Gastrocnemius medialis (tissue), 4 donors: ENCODE measurements at regions not wholly inside any gene's neighbourhood (a gene's known extent, or its start where the extent isn't known, plus 50 kb on each side); places are given as distances from the start of the nearest gene placed in this dataset.
A peak's percentile ranks its signal among the peaks of the same experiment; 100 is the strongest.
"Not testable (repeated sequence)": the region's sequence is repeated elsewhere in the genome, so short reads cannot be mapped to it uniquely, and the experiment has no call there.

Source experiments
- ATAC-seq, 2 donors: fragments of 150-250 bp; one replicate each; pipeline ENCODE4 v1.9.1; 2016
- DNase-seq, 2 donors: peaks; one replicate each; pipeline ENCODE4 v3.0.0-alpha.2; 2019
- H3K27ac ChIP-seq, 4 donors: fragments of 200-600 bp; sonication (generic); 1 replicate in 1 of 4; 2 replicates in 3 of 4; pipeline ENCODE4 v1.5.1; 2016 to 2018; ENCODE audit warnings: mild to moderate bottlenecking in 2 of 4, moderate library complexity in 1 of 4
- H3K27me3 ChIP-seq, 3 donors: fragments of 200-600 bp; sonication (generic) in 2 of 3; 1 replicate in 1 of 3; 2 replicates in 2 of 3; pipeline versions ENCODE4 v1.5.1 to v1.6.0; 2016 to 2019; ENCODE audit warnings: mild to moderate bottlenecking in 1 of 3, moderate library complexity in 1 of 3
- H3K36me3 ChIP-seq, 2 donors: fragments of 200-600 bp; sonication (generic) in 1 of 2; one replicate each; pipeline ENCODE4 v1.5.1; 2017 to 2018
- H3K4me1 ChIP-seq, 2 donors: fragments of 200-600 bp; sonication (generic) in 1 of 2; one replicate each; pipeline ENCODE4 v1.5.1; 2016 to 2017; ENCODE audit warnings: mild to moderate bottlenecking in 2 of 2
- H3K4me3 ChIP-seq, 4 donors: fragments of 200-600 bp; sonication (generic) in 3 of 4; 1 replicate in 1 of 4; 2 replicates in 3 of 4; pipeline ENCODE4 v1.5.1; 2016 to 2019; ENCODE audit warnings: mild to moderate bottlenecking in 2 of 4
- H3K9me3 ChIP-seq, 3 donors: fragments of 200-600 bp; sonication (generic) in 2 of 3; 1 replicate in 1 of 3; 2 replicates in 2 of 3; pipeline ENCODE4 v1.5.1; 2016 to 2019
- CTCF ChIP-seq, 5 experiments: fragments of 450-650 bp in 3 of 5; fragments of 200-600 bp in 2 of 5; sonication (generic) in 2 of 5; IDR thresholded peaks in 4 of 5; conservative IDR thresholded peaks in 1 of 5; 1 replicate in 4 of 5; 2 replicates in 1 of 5; pipeline ENCODE4 v1.5.1; 2016 to 2019; ENCODE audit warnings: antibody characterized with exemption in 5 of 5, mild to moderate bottlenecking in 3 of 5, moderate library complexity in 3 of 5
- POLR2A ChIP-seq, 2 donors: fragments of 450-650 bp; IDR thresholded peaks; one replicate each; pipeline ENCODE4 v1.6.1; 2017; ENCODE audit warnings: antibody characterized with exemption in 2 of 2, mild to moderate bottlenecking in 2 of 2, moderate library complexity in 2 of 2
- in situ Hi-C, 4 donors: fragments of 200-750 bp; cut with MboI; loops; one replicate each; pipeline versions ENCODE4 v1.15.0 to v1.8.0; 2017; ENCODE audit warnings: low sequenced_read_pairs in 4 of 4
- intact Hi-C: fragments of 100-400 bp; cut with DNase I; formaldehyde crosslinking; loops from one replicate; pipeline ENCODE4 v1.15.1; 2023; ENCODE audit warnings: low total_unique reads

- Histone ChIP-seq H3K36me3 (no peaks in the 10 kb centered on the region), H3K4me3 (no peak overlapping the region), H3K27me3 (no peaks in the 10 kb centered on the region), H3K4me1 (peaks cover 0 to 2% of the 10 kb centered on the region in 2 donors), H3K27ac (no peak overlapping the region), H3K9me3 (no peaks in the 10 kb centered on the region)
- in situ Hi-C loops (no loop called here), intact Hi-C loops (no loop called here)
- ATAC-seq (no peak), DNase-seq (no peak)
- no peak for TF ChIP-seq CTCF (IDR thresholded peaks at IDR 0.05 in 4 of 5, conservative IDR thresholded peaks at IDR 0.05 in 1 of 5)
- no peak for TF ChIP-seq POLR2A (IDR thresholded peaks at IDR 0.05)
Measured at GRCh38 chr11:67795746-67796145, 121.3 kb upstream of the ALDH3B2 start.

- H3K36me3 ChIP-seq, ATAC-seq, intact Hi-C loops, DNase-seq, H3K9me3 ChIP-seq, H3K4me3 ChIP-seq, H3K27me3 ChIP-seq, in situ Hi-C loops, H3K4me1 ChIP-seq, H3K27ac ChIP-seq: not testable (repeated sequence)
Measured at GRCh38 chr11:67793750-67794149, 119.3 kb upstream of the ALDH3B2 start.

- H3K27me3 ChIP-seq, in situ Hi-C loops, intact Hi-C loops, H3K4me1 ChIP-seq, H3K9me3 ChIP-seq, H3K36me3 ChIP-seq, H3K4me3 ChIP-seq, ATAC-seq, H3K27ac ChIP-seq: not testable (repeated sequence)
- peak in 1 of 2 donors; percentile 19 for DNase-seq
- peak in 3 of 5 experiments; percentile 42 to 53 (median 47) for TF ChIP-seq CTCF (IDR thresholded peaks at IDR 0.05 in 4 of 5, conservative IDR thresholded peaks at IDR 0.05 in 1 of 5)
Measured at GRCh38 chr11:67792273-67792990, 118.0 kb upstream of the ALDH3B2 start.

- in situ Hi-C loops, H3K9me3 ChIP-seq, ATAC-seq, DNase-seq, H3K27ac ChIP-seq, intact Hi-C loops, H3K4me3 ChIP-seq, H3K27me3 ChIP-seq, H3K36me3 ChIP-seq, H3K4me1 ChIP-seq: not testable (repeated sequence)
Measured at GRCh38 chr11:67791598-67792170, 117.3 kb upstream of the ALDH3B2 start.

- ATAC-seq, H3K36me3 ChIP-seq, in situ Hi-C loops, H3K9me3 ChIP-seq, intact Hi-C loops, H3K27me3 ChIP-seq, DNase-seq, H3K4me1 ChIP-seq, H3K27ac ChIP-seq, H3K4me3 ChIP-seq: not testable (repeated sequence)
Measured at GRCh38 chr11:67788341-67788695, 113.9 kb upstream of the ALDH3B2 start.

- H3K27me3 ChIP-seq, H3K4me3 ChIP-seq, H3K36me3 ChIP-seq, ATAC-seq, H3K9me3 ChIP-seq, in situ Hi-C loops, DNase-seq, H3K4me1 ChIP-seq, H3K27ac ChIP-seq, intact Hi-C loops: not testable (repeated sequence)
Measured at GRCh38 chr11:67787681-67788340, 113.4 kb upstream of the ALDH3B2 start.

GRCh38 chr11:67781967-67782366 is 107.5 kb upstream of the ALDH3B2 start:
- H3K9me3 ChIP-seq, H3K4me1 ChIP-seq, H3K27me3 ChIP-seq, intact Hi-C loops, in situ Hi-C loops, H3K4me3 ChIP-seq, ATAC-seq, H3K27ac ChIP-seq, DNase-seq, H3K36me3 ChIP-seq: not testable (repeated sequence)

GRCh38 chr11:67781506-67781905 is 107.1 kb upstream of the ALDH3B2 start:
- H3K27me3 ChIP-seq, H3K4me1 ChIP-seq, H3K36me3 ChIP-seq, H3K9me3 ChIP-seq, H3K27ac ChIP-seq, intact Hi-C loops, H3K4me3 ChIP-seq, DNase-seq, ATAC-seq, in situ Hi-C loops: not testable (repeated sequence)
